DMS53 (cell line): ENCODE measurements at regions not wholly inside any gene's neighbourhood (a gene's known extent, or its start where the extent isn't known, plus 50 kb on each side); places are given as distances from the start of the nearest gene placed in this dataset.
"Not testable (repeated sequence)": the region's sequence is repeated elsewhere in the genome, so short reads cannot be mapped to it uniquely, and the experiment has no call there.

Experiments used
- DNase-seq: peaks from one replicate; lab custom pipeline; 2025; lab: John Stamatoyannopoulos, UW

DNA sequence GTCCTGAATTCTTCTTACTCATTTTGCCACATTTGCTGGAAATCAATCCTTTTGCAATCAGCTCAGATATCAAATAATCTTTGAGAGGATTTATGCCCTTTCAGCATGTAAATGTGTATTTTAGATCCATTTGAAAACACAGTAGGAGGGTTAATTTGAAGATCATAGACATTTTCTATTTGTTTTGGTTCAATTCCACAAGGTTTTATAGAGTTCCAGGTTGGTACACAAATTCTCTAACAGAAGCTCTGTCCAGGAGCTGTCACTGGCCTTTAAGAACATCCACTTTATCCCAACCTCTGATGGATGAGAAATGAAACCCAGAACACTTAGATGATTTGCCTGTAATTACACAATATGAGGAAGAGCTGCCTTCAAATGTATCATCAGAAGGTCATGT is 157.3 kb upstream of the CHAC2 start:
- no peak for DNase-seq

DNA sequence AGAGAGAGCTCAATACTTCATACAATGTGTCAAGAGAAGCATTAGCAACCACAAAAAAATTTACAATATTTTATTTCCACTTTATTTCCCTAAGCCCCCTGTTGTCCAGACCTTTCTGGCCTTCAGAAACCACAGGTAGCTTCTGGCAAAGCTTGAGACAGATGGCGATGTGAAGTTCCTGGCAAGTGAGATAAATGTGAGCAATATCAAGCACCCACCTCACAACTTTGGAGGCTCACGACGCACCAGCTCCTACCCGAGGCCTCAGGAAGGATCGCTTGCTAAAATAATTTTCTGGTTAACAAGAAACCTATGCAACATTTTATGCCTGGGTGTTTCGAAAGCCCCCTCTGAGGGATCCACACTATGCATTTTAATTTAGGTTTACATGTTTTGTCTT is 158.1 kb upstream of the CHAC2 start:
- no peak for DNase-seq

DNA sequence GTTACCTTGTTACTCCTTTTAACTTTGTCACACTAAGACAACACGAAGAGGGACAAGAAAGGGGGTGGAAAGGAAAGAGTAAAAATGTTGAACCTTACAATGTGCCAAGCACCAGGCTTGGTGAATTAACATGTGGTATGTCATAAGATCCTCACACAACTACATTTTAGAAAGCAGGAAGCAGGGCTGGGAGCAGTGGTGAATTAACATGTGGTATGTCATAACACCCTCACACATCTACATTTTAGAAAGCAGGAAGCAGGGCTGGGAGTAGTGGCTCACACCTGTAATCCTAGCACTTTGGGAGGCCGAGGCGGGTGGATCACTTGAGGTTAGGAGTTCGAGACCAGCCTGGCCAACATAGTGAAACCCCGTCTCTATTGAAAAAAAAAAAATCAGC is 159.3 kb upstream of the CHAC2 start:
- no peak for DNase-seq

DNA sequence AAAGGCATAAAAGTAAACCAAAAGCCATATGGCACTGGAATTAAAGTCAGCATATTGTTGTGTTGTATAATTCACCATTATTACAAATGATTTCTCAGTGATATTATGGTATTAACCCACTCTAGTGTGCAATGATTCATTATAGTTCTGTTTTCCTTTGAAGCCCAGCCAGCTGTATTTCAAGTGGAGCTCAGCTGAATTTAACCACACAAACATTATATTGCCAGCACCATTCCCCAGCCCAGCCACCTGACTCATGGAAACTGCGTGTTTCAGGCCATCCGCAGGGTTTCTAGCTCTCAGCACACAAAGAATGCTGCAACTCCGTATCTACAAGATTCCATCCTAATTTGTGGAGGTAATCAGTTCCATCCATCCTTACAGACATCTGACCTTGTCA is 166.8 kb upstream of the CHAC2 start:
- peak; percentile 90 for DNase-seq

DNA sequence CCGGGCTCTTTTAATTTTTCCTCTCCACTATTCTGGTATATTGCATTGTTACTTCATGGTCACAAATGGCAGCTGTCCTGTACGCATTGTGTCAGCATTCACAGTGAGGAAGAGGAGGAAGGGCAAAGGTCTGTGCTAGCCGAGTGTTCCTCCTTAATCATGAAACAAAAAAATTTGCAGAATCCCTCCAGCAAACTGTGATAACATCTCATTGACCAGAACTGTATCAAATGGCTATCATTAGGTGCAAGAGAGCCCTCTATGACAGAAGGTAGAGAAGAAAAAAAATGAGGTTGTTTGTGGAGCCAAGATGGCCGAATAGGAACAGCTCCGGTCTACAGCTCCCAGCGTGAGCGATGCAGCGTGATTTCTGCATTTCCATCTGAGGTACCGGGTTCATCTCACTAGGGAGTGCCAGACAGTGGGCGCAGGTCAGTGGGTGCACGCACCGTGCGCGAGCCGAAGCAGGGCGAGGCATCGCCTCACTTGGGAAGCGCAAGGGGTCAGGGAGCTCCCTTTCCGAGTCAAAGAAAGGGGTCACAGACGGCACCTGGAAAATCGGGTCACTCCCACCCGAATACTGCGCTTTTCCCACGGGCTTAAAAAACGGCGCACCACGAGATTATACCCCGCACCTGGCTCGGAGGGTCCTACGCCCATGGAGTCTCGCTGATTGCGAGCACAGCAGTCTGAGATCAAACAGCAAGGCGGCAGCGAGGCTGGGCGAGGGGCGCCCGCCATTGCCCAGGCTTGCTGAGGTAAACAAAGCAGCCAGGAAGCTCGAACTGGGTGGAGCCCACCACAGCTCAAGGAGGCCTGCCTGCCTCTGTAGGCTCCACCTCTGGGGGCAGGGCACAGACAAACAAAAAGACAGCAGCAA is 180.6 kb upstream of the CHAC2 start:
- DNase-seq = not testable (repeated sequence)

DNA sequence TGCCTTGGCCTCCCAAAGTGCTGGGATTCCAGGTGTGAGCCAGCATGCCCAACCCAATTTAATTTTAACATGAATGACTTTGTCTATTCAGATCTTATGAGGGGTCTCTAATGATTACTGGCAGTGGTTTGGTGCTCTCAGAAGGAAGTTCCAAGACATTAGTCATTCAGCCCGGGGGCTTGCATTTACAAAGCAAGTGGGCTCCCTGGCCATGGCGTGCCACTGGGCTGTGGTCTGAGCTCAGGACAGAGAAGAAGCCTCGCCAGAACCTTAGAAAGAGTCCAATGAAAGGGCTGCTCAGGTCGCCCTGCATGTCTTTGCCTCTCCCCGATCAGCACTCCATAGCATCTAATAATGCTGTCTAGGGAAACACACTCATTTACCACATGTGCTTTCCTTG is 182.6 kb upstream of the CHAC2 start:
- DNase-seq = no peak

DNA sequence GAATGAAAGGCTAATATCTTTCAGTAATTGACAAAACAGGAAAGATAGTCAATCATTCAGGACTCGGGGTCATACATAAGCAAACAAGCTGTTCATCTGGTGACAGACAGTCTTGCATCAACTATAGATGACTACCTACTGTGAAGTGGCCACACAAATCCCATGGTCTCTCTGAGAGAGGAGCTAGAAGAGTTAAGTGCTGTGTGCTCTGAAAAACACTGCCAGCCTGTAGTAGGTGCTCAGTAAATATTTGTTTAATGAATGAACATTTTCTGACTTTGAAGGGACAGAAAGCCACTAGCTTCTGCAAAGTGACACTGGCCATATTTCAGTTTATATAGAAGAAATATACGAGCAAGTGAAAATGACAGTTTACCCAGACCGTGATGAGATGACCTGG is 184.0 kb upstream of the CHAC2 start:
- DNase-seq = peak; percentile 89

DNA sequence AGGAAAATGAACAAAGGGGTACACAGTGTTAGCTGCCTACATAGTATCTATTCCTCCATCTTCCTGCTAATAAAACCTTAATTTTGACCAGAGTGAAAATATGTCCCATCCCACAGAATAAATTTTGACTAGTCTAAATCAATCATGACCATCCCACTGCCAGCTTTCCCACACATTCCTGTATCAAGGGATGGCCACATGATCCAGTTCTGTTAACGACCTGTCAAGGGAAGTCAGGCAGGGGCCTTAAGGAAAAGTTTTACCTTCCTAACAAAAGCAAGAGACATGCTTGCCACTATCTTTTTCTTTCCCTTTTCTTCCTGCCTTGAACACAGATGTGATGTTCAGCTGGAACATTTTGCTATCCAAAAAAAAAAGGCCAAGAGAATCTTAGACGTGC is 185.0 kb upstream of the CHAC2 start:
- DNase-seq = no peak

DNA sequence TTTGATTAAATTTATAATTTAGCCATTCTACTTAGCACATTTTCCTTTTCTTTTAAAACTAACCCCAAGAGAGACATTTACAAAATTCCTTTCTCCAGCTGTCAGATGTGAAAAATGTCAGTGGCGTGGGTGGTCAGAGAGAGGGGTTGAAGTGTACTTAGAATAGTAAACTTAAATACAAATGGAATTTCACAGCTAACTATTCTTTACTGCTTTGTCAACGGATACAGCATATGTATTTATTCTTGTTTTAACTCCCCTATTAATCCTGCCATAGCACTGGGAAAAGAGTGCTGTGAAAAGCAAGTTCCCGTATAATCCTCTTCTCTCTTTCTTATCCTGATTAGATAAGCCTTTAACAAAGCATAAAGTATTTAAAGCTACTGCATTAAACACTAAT is 191.4 kb upstream of the CHAC2 start:
- DNase-seq = no peak

DNA sequence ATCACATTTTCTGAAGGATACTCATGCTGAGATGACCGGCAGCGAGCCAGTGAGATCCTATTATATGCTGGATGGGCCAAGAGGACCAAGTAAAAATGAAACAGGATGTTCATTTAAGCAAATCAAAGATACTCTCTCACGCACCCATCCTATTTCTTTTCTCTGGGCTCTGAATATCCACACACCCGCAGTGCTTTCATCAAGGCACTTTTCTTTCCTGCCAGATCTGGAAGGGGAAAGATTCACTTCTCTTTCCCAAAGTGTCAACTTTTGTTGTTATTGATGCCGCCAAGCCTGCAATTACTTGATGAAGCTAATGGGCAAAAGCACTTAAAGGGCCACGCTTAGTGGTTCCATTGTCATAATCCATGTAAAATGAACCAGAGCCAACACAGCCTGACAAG is 191.9 kb upstream of the CHAC2 start:
- DNase-seq = no peak

DNA sequence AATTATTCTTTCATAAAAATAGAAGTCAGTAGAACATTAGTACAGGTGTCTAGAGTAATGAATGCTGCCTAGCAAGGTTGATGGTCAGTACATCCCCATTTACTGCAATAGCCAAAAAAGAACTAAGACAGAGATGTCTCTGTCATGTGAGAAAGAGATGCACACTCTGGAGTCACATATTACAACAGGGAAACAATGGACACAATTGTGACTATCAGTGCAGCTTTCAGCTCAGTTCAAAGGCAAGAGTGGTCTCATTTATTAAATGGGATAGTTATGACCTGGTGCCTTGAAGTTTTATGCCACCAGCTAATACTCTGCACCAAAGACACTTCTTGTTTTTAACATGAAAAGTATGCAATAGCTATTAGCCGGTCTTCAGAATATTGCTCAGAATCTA is 194.9 kb upstream of the CHAC2 start:
- no peak for DNase-seq

DNA sequence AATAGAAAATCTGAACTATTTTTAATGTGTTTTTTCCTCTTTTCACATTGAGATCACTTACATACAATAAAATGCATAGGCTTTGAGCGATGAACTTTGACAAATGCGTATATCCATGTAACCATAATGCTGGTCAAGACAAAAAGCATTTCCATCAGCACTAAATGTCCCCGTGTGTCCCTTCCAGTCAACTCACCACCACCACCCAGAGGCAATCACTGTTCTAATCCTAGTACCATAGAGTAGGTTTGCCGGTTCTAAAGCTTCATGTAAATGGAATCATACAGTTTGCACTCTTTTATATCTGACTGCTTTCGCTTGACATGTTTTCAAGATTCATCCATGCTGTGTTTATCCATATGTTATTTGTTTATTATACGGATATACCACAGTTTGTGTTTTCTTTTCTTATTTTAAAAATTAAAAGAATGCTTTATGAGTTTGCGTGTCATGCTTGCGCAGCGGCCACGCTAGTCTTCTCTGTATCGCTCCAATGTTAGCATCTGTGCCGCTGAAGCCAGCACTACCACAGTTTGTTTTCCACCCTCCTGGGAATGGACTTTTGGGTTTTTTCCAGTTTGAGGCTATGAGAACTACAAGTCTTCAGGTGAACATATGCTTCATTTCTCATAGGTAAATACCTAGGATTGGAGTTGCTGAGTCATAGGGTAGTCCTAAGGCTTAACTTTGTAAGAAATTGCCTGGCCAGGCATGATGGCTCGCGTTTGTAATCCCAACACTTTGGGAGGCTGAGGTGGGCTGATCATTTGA is 197.5 kb upstream of the CHAC2 start:
- DNase-seq = peak; percentile 56

DNA sequence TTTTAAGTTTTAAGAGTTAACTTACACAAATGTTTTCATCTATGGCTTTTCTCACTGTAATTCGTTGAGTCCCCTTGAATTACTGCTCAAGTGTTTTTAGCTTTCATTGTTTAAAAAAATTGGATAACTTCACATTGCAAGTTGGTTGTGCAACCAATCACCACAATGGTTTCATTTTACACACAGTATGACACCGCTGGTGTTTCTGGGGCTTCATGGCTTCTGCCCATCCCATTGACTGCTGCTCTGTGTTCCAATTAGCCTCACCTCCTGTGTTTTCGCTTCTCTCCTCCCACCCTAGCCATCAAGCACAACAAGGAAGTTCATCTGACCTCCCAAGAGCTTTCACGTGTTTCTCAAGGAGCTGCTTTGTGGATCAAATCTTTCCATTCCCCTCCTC is 199.1 kb upstream of the CHAC2 start:
- no peak for DNase-seq

DNA sequence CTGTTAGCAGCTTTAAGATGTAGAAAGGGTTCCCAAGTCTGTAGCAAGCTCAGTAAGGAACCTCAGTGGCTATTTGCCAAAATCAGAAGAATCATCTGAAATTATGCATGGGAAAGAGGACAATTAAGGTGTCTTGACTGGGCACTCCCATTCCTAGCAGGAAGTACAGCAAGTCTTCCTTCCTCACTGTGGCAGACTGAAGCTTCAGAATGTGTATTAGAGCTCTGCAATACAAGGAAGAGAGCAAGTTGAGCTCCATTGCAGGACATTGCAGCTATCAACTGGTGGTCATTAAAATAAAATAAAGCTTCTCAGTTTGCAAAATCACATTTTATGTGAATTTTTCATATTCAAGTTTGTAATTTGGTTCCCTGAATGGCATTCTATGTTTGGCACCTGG is 200.5 kb upstream of the CHAC2 start:
- no peak for DNase-seq

DNA sequence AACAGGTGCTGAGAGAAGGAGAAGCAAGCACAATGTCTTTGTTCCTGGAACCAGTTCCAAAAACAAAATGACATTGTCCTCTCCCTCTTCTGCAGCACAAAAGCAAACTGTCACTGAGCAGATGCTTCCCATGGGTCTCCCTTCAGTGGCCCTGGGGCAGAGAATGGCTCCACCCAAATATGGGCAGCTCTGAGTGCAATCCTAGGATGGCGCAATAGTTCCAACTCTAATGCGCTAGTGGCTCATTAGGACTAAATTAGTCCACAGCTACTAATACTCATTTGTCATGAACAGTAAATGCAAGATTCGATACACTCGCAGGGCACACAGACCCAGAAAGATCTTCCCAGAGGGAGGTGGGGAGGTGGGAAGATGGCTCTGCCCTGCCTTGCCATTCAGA is 205.2 kb upstream of the CHAC2 start:
- DNase-seq = no peak

DNA sequence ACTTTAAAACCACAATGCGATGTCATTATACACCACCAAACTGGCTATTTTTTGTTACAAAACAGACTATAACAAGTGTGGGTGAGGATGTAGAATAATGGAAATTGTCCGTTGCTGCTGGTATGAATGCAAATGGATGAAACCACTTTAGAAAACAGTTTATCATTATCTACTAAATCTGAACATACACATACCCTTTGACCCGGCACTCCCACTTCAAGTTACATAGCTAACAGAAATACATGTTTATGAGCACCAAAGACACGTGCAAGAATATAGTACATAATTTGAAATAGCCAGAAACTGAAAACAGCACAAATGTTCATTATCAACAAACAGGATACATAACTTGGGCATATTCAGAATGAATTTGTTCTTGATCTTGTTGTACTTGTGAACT is 206.4 kb upstream of the CHAC2 start:
- DNase-seq = no peak

DNA sequence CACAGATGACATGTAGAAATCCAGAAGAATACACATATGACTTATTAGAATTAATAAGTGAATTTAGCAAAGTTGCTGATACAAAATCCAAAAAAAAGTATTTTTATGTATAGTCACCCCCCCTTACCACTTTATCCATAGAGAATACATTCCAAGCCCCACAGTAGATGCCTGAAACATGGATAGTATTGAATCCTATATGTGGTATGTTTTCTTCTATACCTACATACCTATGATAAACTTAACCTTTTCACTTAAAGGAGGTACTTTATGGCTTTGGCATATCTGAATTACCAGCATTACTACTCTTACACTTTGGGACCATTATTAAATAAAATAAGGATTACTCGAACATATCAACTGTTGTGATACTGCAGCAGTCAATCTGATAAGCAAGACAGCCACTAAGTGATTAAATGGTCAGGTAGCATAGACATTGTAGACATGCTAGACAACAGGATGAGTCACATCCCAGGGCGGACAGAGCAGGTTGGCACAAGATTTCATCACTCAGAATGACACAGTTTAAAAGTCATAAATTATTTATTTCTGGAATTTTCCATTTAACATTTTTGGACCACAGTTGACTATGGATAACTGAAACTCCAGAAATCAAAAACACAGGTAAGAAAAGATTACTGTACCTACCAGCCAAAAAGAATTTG is 208.2 kb upstream of the CHAC2 start:
- peak; percentile 83 for DNase-seq

DNA sequence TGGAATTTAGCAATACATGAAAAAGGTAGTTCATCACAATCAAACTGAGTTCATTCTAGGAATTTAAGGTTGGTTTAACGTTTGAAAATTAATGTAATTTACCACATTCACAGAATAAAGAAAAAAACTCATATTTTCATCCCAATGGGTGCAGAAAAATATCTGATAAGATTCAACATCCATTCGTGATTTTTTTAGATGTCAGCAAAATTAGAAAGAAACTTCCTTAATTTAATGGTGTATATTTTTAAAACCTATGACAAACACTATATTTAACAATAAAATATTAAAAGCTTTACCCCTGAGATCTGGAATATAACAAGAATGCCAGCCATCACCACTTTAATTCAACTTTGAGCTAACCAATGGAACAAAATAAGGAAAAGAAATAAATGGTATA is 208.7 kb upstream of the CHAC2 start:
- no peak for DNase-seq

DNA sequence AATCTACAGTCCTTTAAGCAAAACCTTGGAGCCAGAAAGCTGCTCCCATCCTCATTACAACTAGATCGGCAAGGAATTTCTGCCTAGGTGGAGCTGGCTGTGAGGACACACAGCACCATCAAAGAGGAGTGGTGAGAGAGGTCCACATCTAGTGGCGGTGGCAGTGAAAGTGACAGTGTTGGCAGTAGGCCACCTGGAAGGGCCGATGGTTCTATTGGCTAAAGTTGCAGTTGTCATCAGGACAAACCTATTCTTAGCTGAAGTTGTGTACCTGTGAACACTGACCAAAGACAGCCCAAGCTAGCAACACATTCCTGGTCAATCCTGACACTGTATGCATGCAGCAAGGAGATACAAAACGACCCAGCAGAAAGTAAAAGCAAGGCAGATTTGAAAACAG is 218.1 kb upstream of the CHAC2 start:
- DNase-seq = no peak

DNA sequence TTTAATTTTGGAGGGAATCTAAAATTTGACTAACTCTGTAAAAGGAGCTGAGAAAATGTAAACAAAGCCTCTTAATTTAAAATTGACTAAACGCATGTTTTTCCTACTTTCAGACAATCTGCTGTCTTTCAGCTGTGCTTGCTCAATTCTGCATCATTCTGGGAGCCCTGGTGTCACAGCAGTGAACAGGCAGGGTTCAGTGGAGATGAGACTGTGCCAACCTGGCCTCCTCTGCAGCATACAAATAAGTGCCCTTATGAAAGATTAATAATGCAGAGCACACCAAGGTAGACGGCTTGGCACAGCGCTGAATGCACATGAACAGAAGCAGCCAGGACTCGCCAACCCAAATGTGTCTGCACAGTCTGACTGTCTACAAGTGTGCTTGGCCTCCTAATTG is 222.0 kb upstream of the CHAC2 start:
- DNase-seq = no peak

DNA sequence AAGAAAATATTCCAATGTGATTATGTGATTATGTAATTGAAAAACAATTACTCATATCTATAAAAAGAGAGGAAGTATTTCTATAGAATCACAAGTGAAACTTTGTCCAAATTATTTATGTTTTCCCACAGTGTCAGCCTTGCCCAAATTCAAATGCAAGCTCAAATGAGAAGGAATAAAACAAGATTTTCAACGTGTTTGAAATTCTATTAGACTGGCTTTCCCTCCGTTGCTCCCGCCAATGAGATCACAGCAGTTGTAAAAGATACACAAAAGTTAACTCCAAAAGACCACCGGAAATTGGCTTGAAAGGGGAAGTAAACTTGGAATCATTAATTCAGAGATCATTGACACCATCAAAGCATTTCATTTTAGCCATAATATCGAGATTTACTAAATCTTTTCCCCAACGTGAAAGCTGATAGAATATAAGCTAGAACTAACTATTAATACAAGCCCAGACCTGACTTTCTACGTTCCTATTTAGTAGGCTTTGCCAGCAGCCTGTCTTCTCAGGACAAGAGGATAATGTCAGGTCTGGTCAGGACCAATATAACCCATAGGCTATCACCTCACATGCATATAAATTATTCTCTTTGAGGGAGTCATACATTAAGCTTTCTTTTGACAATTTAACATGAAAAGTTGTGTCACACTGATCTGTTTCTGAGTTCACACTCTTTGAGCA is 222.6 kb upstream of the CHAC2 start:
- no peak for DNase-seq

DNA sequence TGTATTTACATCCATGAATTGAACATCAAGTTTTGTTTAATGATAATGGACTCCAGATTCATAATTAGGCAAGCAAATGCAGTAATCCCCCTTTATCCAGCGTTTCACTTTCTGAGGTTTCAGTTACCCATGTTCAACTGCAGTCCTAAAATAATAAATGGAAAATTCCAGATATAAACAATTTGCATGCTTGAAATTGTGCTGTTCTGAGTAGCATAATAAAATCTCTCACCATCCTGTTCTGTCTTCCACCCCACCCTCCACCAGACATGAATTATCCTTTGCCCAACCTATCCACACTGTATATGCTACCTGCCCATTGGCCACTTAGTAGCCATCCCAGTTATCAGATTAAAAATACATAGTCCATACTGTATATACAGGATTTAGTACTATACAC is 224.5 kb upstream of the CHAC2 start:
- DNase-seq = no peak
